H9 (cell line): ENCODE measurements at regions not wholly inside any gene's neighbourhood (a gene's known extent, or its start where the extent isn't known, plus 50 kb on each side); places are given as distances from the start of the nearest gene placed in this dataset.

Experiments
- DNase-seq: peaks from one replicate; pipeline ENCODE4 v3.0.0-alpha.2; 2017
- H2AFZ ChIP-seq: one replicate; pipeline ENCODE4 v1.6.1; 2013; ENCODE audit warnings: mild to moderate bottlenecking, low read length, control low read depth, moderate library complexity
- H2AK5ac ChIP-seq: 2 replicates; pipeline ENCODE4 v1.6.1; 2013; ENCODE audit warnings: low read length, control low read depth, mixed read lengths; ENCODE audit not compliant: insufficient read length
- H2BK120ac ChIP-seq: one replicate; pipeline ENCODE4 v1.6.1; 2013; ENCODE audit warnings: low read depth, mild to moderate bottlenecking, low read length, control low read depth, inconsistent platforms; ENCODE audit not compliant: poor library complexity, severe bottlenecking
- H2BK12ac ChIP-seq: 2 replicates; pipeline ENCODE4 v1.6.1; 2013; ENCODE audit warnings: low read length, control low read depth, mixed read lengths, low read depth; ENCODE audit not compliant: insufficient read length
- H2BK15ac ChIP-seq: 2 replicates; pipeline ENCODE4 v1.6.1; 2013; ENCODE audit warnings: low read depth, low read length, control low read depth
- H2BK20ac ChIP-seq: one replicate; pipeline ENCODE4 v1.6.1; 2013; ENCODE audit warnings: low read depth, mild to moderate bottlenecking, low read length, control low read depth, inconsistent platforms; ENCODE audit not compliant: poor library complexity, severe bottlenecking
- H2BK5ac ChIP-seq: 2 replicates; pipeline ENCODE4 v1.6.1; 2013; ENCODE audit warnings: low read length, control low read depth, mixed read lengths; ENCODE audit not compliant: insufficient read length
- H3K14ac ChIP-seq: 2 replicates; pipeline ENCODE4 v1.6.1; 2013; ENCODE audit warnings: low read length, control low read depth; ENCODE audit not compliant: insufficient read depth
- H3K18ac ChIP-seq: 2 replicates; pipeline ENCODE4 v1.6.1; 2013; ENCODE audit warnings: low read depth, mild to moderate bottlenecking, mixed read lengths, low read length, control low read depth; ENCODE audit not compliant: insufficient read length
- H3K23ac ChIP-seq: 2 replicates; pipeline ENCODE4 v1.6.1; 2013; ENCODE audit warnings: low read length, control low read depth, mixed read lengths, low read depth; ENCODE audit not compliant: insufficient read length
- H3K23me2 ChIP-seq: 2 replicates; pipeline ENCODE4 v1.6.1; 2013; ENCODE audit warnings: low read depth, mild to moderate bottlenecking, mixed read lengths, low read length, control low read depth; ENCODE audit not compliant: insufficient read length, poor library complexity, severe bottlenecking
- H3K27ac ChIP-seq: 2 replicates; pipeline ENCODE4 v1.5.1; 2013; ENCODE audit warnings: low read length, control low read depth, mixed read lengths, low read depth; ENCODE audit not compliant: insufficient read length
- H3K27me3 ChIP-seq: 2 replicates; pipeline ENCODE4 v1.6.1; 2013; ENCODE audit warnings: low read length, control low read depth, inconsistent platforms; ENCODE audit not compliant: insufficient read depth
- H3K4ac ChIP-seq: 2 replicates; pipeline ENCODE4 v1.6.1; 2013; ENCODE audit warnings: low read depth, mild to moderate bottlenecking, control low read depth, inconsistent platforms, low read length, moderate library complexity
- H3K4me1 ChIP-seq: 2 replicates; pipeline ENCODE4 v1.6.1; 2013; ENCODE audit warnings: low read length, control low read depth, inconsistent platforms; ENCODE audit not compliant: insufficient read depth
- H3K4me2 ChIP-seq: 2 replicates; pipeline ENCODE4 v1.6.1; 2013; ENCODE audit warnings: low read length, control low read depth, mixed read lengths; ENCODE audit not compliant: insufficient read length, insufficient read depth
- H3K56ac ChIP-seq: 2 replicates; pipeline ENCODE4 v1.6.1; 2013; ENCODE audit warnings: low read depth, mild to moderate bottlenecking, mixed read lengths, low read length, control low read depth; ENCODE audit not compliant: insufficient read length
- H3K79me1 ChIP-seq: 2 replicates; pipeline ENCODE4 v1.6.1; 2013; ENCODE audit warnings: low read depth, mild to moderate bottlenecking, moderate library complexity, low read length, control low read depth, inconsistent platforms; ENCODE audit not compliant: insufficient read depth, poor library complexity, severe bottlenecking
- H3K79me2 ChIP-seq: 2 replicates; pipeline ENCODE4 v1.6.1; 2013; ENCODE audit warnings: low read length, control low read depth, inconsistent platforms; ENCODE audit not compliant: insufficient read depth
- H3K9ac ChIP-seq: 2 replicates; pipeline ENCODE4 v1.6.1; 2013; ENCODE audit warnings: low read length, control low read depth, mixed read lengths; ENCODE audit not compliant: insufficient read length; ENCODE audit errors: extremely low read depth
- H3K9me3 ChIP-seq: one replicate; pipeline ENCODE4 v1.6.1; 2013; ENCODE audit warnings: low read depth, low read length, inconsistent platforms; ENCODE audit not compliant: control insufficient read depth
- H3T11ph ChIP-seq: one replicate; pipeline ENCODE4 v1.6.1; 2013; ENCODE audit warnings: mild to moderate bottlenecking, low read length, control low read depth, inconsistent platforms
- H4K20me1 ChIP-seq: one replicate; pipeline ENCODE4 v1.6.1; 2013; ENCODE audit not compliant: control insufficient read depth, insufficient read length, insufficient read depth
- H4K5ac ChIP-seq: 2 replicates; pipeline ENCODE4 v1.6.1; 2013; ENCODE audit warnings: low read depth, mild to moderate bottlenecking, mixed read lengths, low read length, control low read depth; ENCODE audit not compliant: insufficient read length
- H4K8ac ChIP-seq: replicated peaks from 2 replicates; pipeline ENCODE4 v1.6.1; 2013; ENCODE audit warnings: low read length, control low read depth, mixed read lengths, low read depth; ENCODE audit not compliant: insufficient read length
- H4K91ac ChIP-seq: 2 replicates; pipeline ENCODE4 v1.6.1; 2013; ENCODE audit warnings: low read depth, mild to moderate bottlenecking, moderate library complexity, mixed read lengths, low read length, control low read depth; ENCODE audit not compliant: insufficient read length
- H3K27ac Mint-ChIP-seq, 3 experiments: 2 replicates in 2 of 3; 3 replicates in 1 of 3; pipeline ENCODE4 v1.8.0; 2020 to 2021; ENCODE audit warnings: mixed read lengths in 3 of 3, mild to moderate bottlenecking in 1 of 3, moderate library complexity in 1 of 3
- H3K27me3 Mint-ChIP-seq: 2 replicates; pipeline ENCODE4 v1.8.0; 2021; ENCODE audit warnings: low read depth, mild to moderate bottlenecking, moderate library complexity, mixed read lengths
- H3K36me3 Mint-ChIP-seq, 3 experiments: 2 replicates in 2 of 3; 3 replicates in 1 of 3; pipeline ENCODE4 v1.8.0; 2020 to 2021; ENCODE audit warnings: low read depth in 3 of 3, mixed read lengths in 3 of 3; ENCODE audit not compliant: insufficient read depth in 1 of 3
- H3K4me1 Mint-ChIP-seq, 2 experiments: 2 replicates each; pipeline ENCODE4 v1.8.0; 2020; ENCODE audit warnings: mixed read lengths in 2 of 2
- H3K4me3 Mint-ChIP-seq, 2 experiments: 2 replicates in 1 of 2; 3 replicates in 1 of 2; pipeline ENCODE4 v1.8.0; 2020 to 2021; ENCODE audit warnings: mild to moderate bottlenecking in 2 of 2, mixed read lengths in 2 of 2, moderate library complexity in 1 of 2
- H3K9me3 Mint-ChIP-seq, 2 experiments: 2 replicates in 1 of 2; 3 replicates in 1 of 2; pipeline ENCODE4 v1.8.0; 2020; ENCODE audit warnings: mild to moderate bottlenecking in 2 of 2, mixed read lengths in 2 of 2, moderate library complexity in 1 of 2
- CTCF ChIP-seq: fragments of 200-600 bp; sonication (generic); conservative IDR thresholded peaks from 3 replicates; pipeline ENCODE4 v1.8.0; 2021; ENCODE audit warnings: antibody characterized with exemption, mild to moderate bottlenecking
- WGBS: extraction: QIAGEN DNeasy Blood & Tissue Kit; methylation state at CpG from one replicate; pipeline ENCODE4 v1.1.7; 2013; ENCODE audit warnings: missing lambda C conversion rate, low lambda C conversion rate, mixed read lengths; ENCODE audit not compliant: insufficient read length; ENCODE audit errors: extremely low coverage; 5-methylcytosine and 5-hydroxymethylcytosine counted together

GRCh38 chr22:48523091-48523490 lies 1304.6 kb downstream of the BRD1 start:
- Mint-ChIP-seq H3K4me1 (peaks cover 9 to 16% of the 10 kb centered on the region in 2 experiments; a peak in 3 of 4 replicates), H3K9me3 (no peaks in the 10 kb centered on the region), H3K4me3 (no peak overlapping the region), H3K27me3 (no peaks in the 10 kb centered on the region), H3K36me3 (peaks cover 5 to 9% (median 6%) of the 10 kb centered on the region in 3 experiments; a peak in 5 of 7 replicates), H3K27ac (no peak overlapping the region)
- H2BK120ac ChIP-seq = no peak overlapping the region
- no peak overlapping the region for H2BK20ac ChIP-seq
- 0 out of 2 replicates have a peak, but pooled peaks cover 5% of the 10 kb centered on the region for H3K4me1 ChIP-seq
- H3K14ac ChIP-seq = no peak overlapping the region; the same call in 1 of the 2 replicates
- TF ChIP-seq CTCF = no peak
- H4K20me1 ChIP-seq = no peaks in the 10 kb centered on the region
- no peaks in the 10 kb centered on the region for H3K23me2 ChIP-seq
- no peak overlapping the region for H3K9ac ChIP-seq
- H3K79me2 ChIP-seq = no peaks in the 10 kb centered on the region
- H3K4ac ChIP-seq = no peak overlapping the region
- H2AK5ac ChIP-seq = no peak overlapping the region
- H2BK15ac ChIP-seq = no peak overlapping the region
- no peak for DNase-seq
- H3T11ph ChIP-seq = no peak overlapping the region
- no peak overlapping the region for H3K27ac ChIP-seq
- no peak overlapping the region for H3K56ac ChIP-seq
- no peak overlapping the region for H2BK12ac ChIP-seq
- no peak overlapping the region for H3K18ac ChIP-seq
- no peak overlapping the region for H4K5ac ChIP-seq
- peaks cover 2% of the 10 kb centered on the region for H3K79me1 ChIP-seq
- H4K8ac ChIP-seq = no peak overlapping the region
- WGBS = no CpG with 5 or more reads among the region's 19 CpGs
- no peak overlapping the region for H2BK5ac ChIP-seq
- H3K23ac ChIP-seq = no peak overlapping the region
- no peak overlapping the region for H3K4me2 ChIP-seq
- no peak overlapping the region for H4K91ac ChIP-seq
- no peaks in the 10 kb centered on the region for H3K9me3 ChIP-seq
- H3K27me3 ChIP-seq = no peaks in the 10 kb centered on the region
- no peak overlapping the region for H2AFZ ChIP-seq
